GM11168 (cell line): ENCODE measurements at regions not wholly inside any gene's neighbourhood (a gene's known extent, or its start where the extent isn't known, plus 50 kb on each side); places are given as distances from the start of the nearest gene placed in this dataset.

ENCODE experiments used
- in situ Hi-C: fragments of 300-500 bp; cut with MboI; formaldehyde crosslinking; loops from one replicate; pipeline ENCODE4 v1.12.0; 2022; ENCODE audit warnings: low sequenced_read_pairs; ENCODE audit not compliant: unreplicated experiment

- in situ Hi-C loops = no loop called here
Observed at GRCh38 chr20:40203032-40203431, 486.0 kb downstream of the MAFB start.

- in situ Hi-C loops = no loop called here
Observed at GRCh38 chr20:40197691-40198090, 491.3 kb downstream of the MAFB start.

- in situ Hi-C loops = no loop called here
Observed at GRCh38 chr20:40196846-40197436, 492.1 kb downstream of the MAFB start.

GRCh38 chr20:40195742-40196141, 493.3 kb downstream of the MAFB start:
- in situ Hi-C loops = no loop called here

GRCh38 chr20:40192529-40192928, 496.5 kb downstream of the MAFB start:
- in situ Hi-C loops = no loop called here

- in situ Hi-C loops = no loop called here
Observed at GRCh38 chr20:40192081-40192480, 497.0 kb downstream of the MAFB start.

GRCh38 chr20:40191573-40191972, 497.5 kb downstream of the MAFB start:
- in situ Hi-C loops = no loop called here

- in situ Hi-C loops = no loop called here
Observed at GRCh38 chr20:40189621-40190020, 499.4 kb downstream of the MAFB start.

GRCh38 chr20:40188319-40188718, 500.7 kb downstream of the MAFB start:
- in situ Hi-C loops = no loop called here

- in situ Hi-C loops = no loop called here
Observed at GRCh38 chr20:40186826-40187225, 502.2 kb downstream of the MAFB start.

- in situ Hi-C loops = no loop called here
Observed at GRCh38 chr20:40181676-40182075, 507.4 kb downstream of the MAFB start.

- in situ Hi-C loops = no loop called here
Observed at GRCh38 chr20:40176098-40176841, 512.8 kb downstream of the MAFB start.

GRCh38 chr20:40175296-40175695, 513.7 kb downstream of the MAFB start:
- in situ Hi-C loops = no loop called here

GRCh38 chr20:40173872-40174271, 515.2 kb downstream of the MAFB start:
- in situ Hi-C loops = no loop called here

GRCh38 chr20:40168981-40169620, 519.9 kb downstream of the MAFB start:
- in situ Hi-C loops = no loop called here

GRCh38 chr20:40161391-40161790, 527.6 kb downstream of the MAFB start:
- in situ Hi-C loops = no loop called here

- in situ Hi-C loops = no loop called here
Observed at GRCh38 chr20:40160097-40160550, 528.9 kb downstream of the MAFB start.

- in situ Hi-C loops = no loop called here
Observed at GRCh38 chr20:40159276-40159675, 529.8 kb downstream of the MAFB start.

GRCh38 chr20:40156600-40157317, 532.3 kb downstream of the MAFB start:
- in situ Hi-C loops = no loop called here

GRCh38 chr20:40154514-40154913, 534.5 kb downstream of the MAFB start:
- in situ Hi-C loops = no loop called here

- in situ Hi-C loops = no loop called here
Observed at GRCh38 chr20:40148886-40149285, 540.1 kb downstream of the MAFB start.
